ENCODE measurements at regions not wholly inside any gene's neighbourhood (a gene's known extent, or its start where the extent isn't known, plus 50 kb on each side); places are given as distances from the start of the nearest gene placed in this dataset.

- no peak for TF ChIP-seq YY1 (IDR thresholded peaks at IDR 0.05; ENCODE audit: insufficient read depth, insufficient read length)
- no peak for TF ChIP-seq ZNF274 (IDR thresholded peaks at IDR 0.05; ENCODE audit: low read depth, low read length)
Measured at GRCh38 chr5:116730706-116731105, 156.1 kb upstream of the SEMA6A start.

Data from NT2/D1 (cell line).